ENCODE measurements at regions not wholly inside any gene's neighbourhood (a gene's known extent, or its start where the extent isn't known, plus 50 kb on each side); places are given as distances from the start of the nearest gene placed in this dataset.

DNA sequence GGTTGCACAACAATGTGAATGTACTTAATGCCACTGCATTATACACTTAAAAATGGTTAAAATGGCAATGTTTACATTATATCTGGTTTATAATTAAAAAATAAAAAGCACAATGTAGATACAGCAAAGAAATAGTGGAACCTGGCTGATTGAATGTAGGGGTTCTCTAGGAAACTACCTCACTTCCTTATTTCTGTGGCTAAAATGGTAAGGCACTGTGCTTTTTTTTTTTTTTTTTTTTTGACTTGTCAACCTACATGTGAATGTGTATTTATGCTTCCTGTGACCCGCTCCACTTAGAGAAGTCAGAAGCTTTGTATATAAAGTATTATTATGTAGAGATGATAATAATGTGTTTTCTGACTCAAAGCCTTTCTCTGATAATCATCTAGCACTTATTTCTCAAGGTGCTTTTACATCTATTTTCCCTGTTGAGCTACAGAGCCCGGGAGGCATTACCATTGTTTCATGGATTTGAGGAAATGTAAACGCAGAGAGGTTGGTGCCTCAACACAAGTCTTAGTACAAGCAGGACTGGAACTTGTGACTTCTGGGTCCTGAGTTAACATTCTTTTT is 55.0 kb downstream of the SOX4 start:
- intact Hi-C loops (cut with micrococcal nuclease): no loop called here

DNA sequence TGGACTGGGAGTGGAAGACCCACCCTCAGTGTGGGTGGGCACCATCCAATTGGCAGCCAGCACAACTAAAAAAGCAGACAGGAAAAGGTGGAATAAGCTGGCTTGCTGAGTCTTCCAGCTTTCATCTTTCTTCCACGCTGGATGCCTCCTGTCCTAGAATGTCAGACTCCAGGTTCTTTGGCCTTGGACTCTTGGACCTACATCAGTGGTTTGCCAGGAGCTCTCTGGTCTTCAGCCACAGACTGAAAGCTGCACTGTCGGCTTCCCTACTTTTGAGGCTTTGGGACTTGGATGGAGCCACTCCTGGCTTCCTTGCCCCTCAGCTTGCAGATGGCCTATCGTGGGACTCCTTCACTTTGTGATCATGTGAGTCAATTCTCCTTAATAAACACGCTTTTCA is 59.8 kb downstream of the SOX4 start:
- intact Hi-C loops (cut with micrococcal nuclease): no loop called here

DNA sequence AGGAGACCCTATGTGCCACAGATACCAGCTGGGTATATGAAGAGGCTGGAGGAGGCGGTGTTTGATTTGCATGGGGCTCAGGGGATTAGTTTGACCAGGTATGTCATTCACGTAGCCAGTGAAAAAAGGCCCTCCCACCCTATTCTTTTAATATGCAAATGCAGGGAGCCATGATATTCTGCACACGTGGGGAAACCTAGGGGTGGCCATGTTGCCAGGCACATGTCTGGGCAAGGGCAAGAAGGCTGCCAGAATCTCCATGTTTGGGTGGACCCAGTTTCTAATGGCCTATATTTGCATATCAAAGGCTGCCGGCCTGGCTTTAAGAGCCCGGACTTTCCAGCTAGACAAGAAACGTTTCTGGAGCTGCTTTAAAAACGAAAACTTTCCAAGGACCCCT is 60.4 kb downstream of the SOX4 start:
- intact Hi-C loops (cut with micrococcal nuclease): no loop called here

DNA sequence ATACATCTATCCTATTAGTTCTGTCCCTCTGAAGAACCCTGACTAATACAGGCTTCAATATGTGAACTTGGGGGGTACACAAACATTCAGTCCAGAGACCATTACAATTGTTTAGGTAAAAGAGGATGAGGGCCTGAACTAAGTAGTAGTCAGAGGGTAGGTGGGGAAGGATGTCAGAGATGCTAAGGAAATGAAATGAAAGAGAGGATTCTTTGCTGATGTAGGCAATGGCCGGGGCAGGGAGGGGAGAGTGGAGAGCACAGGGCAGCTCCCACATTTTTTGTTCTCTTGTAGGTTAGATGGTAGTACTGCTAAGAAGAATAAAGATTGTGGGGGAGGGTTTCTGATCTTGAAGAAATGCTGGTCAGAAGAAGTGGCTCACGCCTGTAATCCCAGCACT is 60.8 kb downstream of the SOX4 start:
- intact Hi-C loops (cut with micrococcal nuclease): no loop called here

DNA sequence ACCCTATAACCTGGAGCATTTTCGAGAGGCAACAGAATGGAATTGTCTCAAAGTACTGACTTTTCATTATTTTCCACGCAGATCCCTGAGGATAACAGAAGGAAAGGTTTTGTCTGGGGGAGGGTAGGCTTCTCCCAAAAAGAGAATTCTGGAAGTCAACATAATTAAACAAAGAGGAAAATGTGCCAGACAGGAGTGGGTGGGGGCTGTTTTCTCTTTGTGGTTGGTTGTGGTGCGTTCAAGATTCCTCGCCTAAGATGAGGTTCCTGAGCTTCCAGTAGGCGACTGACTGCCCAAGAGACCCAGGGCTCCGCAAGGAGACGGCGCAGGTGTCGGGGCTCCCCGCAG is 70.4 kb downstream of the SOX4 start:
- intact Hi-C loops (cut with micrococcal nuclease): no loop called here

DNA sequence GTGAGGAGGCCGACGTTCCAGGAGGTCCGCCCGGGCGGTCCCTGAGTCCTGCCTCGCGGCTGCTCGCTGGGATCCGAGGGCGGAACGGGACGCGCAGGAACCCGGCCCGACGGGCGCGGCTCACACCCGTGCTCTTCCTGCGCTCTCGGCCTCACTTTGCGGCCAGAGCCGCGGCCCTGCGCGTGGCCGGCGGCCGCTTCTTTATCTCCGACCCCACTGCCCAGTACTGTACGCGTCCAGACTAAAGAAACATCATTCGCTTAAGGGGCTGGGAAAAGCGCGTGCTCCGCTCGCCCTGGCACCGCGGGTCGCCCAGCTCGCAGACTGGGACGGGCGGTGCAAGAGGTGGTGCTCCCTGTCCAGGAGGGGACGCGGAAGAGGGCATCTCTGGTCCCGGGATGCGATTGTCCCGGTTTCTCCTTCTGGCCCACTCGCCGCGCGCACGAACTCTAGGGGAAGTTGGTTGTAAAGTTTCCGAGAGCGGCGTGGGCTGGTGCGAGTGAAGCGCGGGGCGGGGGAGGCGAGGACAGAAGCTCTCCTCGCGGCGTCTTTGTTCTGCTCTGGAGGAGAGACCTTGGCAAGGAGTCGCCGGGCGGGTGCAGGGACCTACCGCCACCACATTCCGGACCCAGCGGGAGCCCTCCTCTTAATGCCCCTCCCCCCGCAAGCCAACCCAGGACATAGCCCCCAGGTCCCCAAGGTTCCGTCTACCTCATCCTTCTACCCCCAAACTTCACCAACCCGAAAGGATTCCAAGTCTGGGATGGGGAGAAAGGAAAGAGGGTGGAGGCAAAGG is 71.0 kb downstream of the SOX4 start:
- intact Hi-C loops (cut with micrococcal nuclease): no loop called here

DNA sequence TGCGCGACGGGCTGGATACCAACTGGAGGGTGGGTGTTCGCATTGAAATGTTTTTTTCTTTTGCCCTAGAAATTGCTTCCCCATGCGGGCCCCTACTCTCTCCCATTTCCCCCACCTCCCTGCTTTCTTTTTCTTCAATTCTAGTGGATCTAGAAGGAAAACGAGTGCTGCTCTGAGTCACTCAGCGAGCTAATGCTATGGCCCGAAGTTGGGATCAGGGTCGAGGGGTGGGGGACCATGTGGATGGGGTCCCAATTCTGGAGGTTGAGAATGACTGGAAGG is 71.5 kb downstream of the SOX4 start:
- intact Hi-C loops (cut with micrococcal nuclease): no loop called here

DNA sequence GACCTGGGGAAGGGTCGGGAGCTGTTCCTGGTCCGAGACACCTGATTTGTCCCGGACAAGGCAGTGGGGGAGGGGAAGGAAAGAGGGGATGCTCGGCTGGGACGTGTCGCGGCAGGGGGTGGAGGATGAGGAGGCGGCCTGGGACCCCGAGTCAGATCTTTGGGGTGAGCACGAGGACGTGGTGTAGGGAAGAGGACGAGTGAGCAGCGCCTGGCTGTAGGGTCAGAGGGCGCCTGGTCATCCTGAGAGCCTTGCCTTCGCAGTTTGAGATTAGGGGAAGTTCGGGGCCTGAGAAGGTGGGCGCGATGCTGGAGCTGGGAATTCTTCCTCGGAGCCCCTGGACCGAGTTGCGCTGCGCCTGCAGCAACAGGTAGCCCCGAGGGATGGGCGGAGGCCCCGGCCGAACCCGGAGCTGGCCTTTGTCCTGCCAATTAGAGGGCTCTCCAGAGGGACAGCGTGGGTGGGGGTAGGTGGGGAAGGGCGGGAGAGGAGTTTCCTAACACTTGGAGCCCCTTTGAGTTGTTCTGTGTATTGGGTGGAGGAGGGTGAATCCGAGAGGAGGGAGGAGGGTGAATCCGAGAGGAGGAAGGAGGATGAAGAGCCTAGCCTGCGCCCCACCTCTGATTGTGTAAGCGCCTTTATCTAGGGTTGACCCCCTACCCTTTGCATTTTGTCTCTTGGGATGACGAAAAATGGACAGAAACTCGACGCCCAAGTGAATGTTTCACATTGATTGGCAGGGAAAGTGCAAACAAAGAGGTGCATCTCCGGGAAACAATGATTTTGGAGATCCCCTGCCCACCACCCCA is 72.0 kb downstream of the SOX4 start:
- intact Hi-C loops (cut with micrococcal nuclease): loop anchor here (2.0 kb wide), 1 partner anchor 69 kb away; no protein-coding TSS in a partner anchor

DNA sequence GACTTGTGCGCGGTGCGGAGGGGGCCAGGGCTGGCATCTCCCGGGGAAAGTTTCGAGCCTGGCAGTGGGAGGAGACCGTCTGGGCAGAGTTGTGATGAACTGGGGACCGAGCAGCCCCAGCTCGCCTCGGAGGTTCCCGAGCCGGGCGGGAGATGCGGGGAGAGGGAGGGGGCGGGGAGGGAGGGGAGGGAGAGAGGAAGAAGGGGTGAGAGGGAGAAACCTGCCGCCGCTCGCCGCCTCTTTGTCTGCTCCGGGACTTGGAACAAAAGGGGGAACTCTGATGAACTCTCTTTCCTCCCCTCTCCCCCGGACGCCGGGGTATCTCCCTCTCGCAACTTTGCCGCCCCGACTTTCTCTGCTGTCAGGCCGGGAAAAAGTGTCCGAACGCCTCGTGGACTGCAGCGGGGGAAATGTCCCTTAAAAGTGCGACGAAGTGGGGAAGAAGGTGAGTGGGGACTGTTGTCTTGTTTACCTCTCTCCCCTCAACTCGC is 72.7 kb downstream of the SOX4 start:
- intact Hi-C loops (cut with micrococcal nuclease): loop anchor here (2.0 kb wide), 1 partner anchor 69 kb away; no protein-coding TSS in a partner anchor

DNA sequence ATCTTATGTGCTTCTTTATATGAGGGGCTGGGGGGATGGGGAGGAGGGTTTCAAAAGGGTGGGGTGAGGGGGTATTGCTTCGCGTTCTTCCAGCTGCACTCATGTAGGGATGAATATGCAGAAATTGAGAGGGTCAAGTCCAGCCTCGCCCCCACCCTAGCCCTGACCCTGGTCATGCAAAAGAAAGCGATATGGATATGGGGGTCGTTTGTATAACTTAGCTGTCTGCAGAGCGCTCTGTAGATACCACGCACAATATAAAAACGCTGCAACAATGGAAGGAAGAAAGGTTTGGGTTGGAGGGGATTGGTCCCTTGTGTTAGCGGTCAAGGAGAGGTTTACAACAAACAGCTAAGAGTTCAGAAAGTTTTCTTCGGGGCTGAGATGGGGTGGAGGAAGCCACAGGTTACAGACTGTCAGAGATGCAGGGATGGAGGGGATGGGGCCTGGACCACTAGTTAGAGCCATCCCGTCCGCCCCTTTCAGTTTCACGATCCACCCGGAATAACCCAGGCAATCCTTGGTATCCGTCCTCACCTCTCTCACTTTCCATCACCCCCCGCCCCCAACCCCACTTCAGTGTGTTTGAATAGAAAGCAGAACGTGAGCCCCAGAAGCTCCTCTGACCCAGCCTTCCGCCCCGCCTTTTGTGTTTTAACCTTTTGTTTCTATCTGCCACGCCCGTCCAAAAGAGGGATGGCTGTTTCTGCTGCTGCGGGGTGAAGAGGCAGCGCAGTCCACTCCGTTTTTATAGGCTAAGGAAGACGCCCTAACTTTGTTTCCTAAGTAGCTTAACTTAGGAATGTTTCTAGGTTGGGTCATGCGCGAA is 73.5 kb downstream of the SOX4 start:
- intact Hi-C loops (cut with micrococcal nuclease): loop anchor here (2.0 kb wide), 1 partner anchor 70 kb away; no protein-coding TSS in a partner anchor

DNA sequence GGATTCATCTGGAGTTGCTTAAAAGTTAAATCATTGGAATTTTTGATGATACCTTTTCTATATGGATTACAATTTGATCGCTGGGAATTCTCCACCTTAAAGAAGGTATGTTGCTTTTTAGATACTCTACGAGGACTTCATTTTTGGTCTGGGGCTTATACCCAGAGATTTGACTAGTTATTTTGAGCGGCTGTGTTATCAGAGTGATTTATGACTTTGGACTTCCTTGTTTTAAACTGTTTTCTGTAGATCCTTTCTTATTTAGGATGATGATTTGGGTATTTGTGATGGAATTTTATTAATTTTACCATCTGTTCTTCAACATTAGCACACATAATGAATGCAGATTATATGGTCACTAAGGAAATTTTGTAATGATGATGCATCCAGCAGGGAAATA is 75.2 kb downstream of the SOX4 start:
- intact Hi-C loops (cut with micrococcal nuclease): no loop called here

DNA sequence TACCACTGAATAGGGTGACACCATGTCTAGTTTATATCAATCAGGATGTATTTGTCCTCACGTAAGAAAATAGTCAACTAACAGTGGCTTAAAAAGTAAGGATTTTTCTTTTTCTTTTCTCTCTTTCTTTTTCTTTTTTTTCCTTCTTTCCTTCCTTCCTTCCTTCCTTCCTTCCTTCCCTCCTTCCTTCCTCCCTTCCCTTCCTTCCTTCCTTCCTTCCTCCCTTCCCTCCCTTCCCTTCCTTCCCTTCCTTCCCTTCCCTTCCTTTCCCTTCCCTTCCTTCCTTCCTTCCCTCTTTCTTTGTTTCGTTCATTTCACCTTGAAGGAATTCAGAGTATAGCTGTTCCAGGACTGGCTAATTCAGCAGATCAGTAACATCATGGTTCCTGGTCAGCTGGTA is 83.2 kb downstream of the SOX4 start:
- intact Hi-C loops (cut with micrococcal nuclease): no loop called here

DNA sequence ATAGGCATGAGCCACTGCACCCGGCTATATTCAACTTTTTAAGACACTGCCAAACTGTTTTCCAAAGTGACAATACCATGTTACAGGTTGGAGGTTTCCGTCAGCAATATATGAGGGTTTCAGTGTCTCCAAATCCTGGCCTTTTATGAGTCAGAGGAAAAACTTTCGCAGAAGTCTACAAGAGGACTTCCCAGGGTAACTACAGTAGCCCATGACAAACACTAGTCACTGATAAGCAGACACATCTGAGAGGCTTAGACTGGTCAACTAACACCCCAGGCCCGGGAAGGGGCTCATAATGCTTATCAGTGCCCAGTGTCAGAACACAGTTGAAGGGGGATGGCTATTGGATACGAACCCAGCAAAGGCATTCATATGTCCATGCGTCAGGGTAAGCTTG is 85.4 kb downstream of the SOX4 start:
- intact Hi-C loops (cut with micrococcal nuclease): no loop called here

DNA sequence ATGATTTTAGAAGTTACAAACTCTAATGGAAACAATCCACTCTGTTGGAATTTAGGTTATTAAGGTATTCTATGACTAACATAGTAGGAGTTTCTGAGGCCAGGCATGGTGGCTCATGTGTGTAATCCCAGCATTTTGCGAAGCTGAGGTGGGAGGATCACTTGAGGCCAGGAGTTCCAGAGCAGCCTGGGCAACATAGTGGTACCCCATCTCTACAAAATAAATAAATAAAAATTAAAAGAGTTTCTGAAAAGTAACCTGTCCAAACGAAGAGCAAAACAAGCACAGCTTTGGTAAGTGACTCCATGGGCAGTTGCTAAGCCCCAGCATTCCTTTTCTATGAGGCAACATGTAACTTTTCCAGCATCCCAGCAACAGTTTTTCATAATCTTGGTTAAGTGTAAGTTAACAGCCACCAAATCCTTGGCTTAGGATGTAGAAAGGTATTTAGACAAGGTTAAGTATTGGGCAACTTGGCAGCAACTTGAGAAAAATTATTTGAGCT is 86.3 kb downstream of the SOX4 start:
- intact Hi-C loops (cut with micrococcal nuclease): no loop called here

DNA sequence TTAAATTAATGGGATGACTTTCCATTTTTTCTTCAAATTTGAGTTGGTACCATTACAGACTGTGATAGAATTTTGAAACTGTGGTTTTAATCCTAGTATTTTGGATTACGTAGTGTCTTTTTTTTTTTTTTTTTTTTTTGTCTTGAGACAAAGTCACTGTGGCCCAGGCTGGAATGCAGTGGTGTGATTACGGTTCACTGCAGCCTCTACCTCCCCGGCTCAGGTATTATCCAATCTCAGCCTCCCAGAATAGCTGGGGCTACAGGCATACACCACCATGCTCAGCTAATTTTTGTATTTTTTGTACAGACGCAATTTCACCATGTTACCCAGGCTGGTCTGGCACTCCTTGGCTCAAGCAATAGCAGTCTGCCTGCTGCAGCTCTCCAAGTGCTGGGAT is 87.1 kb downstream of the SOX4 start:
- intact Hi-C loops (cut with micrococcal nuclease): no loop called here

DNA sequence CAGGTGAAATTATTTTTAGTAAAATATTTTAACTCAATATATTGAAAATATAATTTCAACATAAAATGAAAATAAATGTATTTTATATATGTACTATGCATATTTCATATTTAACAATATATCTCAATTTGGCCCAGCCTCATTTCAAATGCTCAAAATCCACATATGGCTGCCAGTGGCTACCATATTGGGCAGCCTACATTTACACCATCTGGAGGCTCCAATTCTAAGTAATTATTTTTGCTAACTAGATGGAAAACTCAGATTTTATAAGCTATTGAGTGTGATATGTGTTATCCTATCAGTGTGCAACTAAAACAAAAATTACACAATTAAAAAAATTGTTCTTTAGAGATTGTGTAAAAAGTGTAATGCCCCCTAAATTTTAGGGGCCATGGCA is 96.9 kb downstream of the SOX4 start:
- intact Hi-C loops (cut with micrococcal nuclease): no loop called here

DNA sequence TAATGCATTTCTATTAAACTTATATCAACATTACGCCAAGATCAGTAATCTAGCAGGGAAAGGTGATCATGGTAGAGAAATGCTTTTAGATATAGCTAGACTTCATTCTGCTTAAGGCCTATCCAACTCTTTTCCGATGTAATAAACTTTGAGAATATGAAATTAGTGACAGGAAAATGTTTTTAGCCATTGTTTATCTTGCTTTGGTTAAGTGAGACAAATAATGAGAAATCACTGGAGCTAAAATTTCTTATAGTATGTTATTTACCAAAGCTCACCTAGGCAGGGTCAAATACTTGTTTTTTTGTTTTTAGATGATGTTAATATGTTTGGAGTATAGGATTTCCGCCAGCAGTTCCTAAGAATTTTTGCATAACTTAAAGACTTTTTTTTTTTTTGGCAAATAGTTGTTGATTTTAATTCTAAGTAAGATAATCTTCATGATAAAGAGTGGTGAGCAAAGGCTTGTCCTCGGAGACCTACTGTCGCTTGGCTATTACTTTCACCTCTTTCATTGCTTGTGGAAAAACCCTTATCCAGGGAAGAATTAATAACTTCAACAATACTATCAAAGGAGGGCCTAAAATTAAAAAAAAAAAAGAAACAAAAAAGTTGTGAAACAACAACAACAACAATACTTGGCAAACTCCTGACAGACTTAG is 98.3 kb downstream of the SOX4 start:
- intact Hi-C loops (cut with micrococcal nuclease): no loop called here

DNA sequence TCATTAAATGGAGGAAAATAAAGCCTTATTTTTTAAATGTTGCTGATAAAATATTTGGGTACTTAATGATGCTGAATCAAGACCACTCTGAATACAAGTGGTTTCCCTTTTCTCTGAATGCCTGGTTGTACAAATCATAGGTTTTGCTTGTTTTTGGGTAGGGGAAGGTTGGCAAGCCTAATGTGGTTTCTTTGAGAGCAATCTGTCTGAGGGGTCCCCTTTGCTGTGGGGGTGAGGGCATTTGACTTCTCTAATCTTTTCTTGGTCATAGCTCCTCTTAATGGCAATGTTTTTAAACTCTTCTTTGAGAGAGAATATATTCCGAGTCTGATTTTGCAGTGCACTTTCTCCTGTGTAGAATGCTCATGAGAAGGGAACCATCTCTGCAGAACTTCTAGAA is 99.2 kb downstream of the SOX4 start:
- intact Hi-C loops (cut with micrococcal nuclease): no loop called here

DNA sequence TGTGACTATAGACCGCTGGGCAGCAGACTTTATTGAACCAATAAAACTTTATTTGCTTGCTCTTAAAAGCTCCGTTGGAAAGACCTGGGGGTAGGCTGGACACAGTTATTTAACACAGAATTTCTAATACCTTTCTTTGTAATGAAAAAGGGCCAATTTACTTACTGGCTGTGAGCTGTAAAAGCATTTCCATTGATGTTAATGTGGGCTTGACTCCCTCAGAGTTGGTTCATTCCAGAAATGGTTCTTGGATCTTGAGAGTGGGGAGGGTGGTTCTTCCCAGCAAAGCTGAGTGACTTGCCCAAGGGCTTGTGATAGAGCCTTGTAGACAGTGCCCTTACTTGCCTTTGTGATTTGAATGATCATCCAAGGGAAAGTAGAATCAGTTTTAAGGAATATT is 100.6 kb downstream of the SOX4 start:
- intact Hi-C loops (cut with micrococcal nuclease): no loop called here

DNA sequence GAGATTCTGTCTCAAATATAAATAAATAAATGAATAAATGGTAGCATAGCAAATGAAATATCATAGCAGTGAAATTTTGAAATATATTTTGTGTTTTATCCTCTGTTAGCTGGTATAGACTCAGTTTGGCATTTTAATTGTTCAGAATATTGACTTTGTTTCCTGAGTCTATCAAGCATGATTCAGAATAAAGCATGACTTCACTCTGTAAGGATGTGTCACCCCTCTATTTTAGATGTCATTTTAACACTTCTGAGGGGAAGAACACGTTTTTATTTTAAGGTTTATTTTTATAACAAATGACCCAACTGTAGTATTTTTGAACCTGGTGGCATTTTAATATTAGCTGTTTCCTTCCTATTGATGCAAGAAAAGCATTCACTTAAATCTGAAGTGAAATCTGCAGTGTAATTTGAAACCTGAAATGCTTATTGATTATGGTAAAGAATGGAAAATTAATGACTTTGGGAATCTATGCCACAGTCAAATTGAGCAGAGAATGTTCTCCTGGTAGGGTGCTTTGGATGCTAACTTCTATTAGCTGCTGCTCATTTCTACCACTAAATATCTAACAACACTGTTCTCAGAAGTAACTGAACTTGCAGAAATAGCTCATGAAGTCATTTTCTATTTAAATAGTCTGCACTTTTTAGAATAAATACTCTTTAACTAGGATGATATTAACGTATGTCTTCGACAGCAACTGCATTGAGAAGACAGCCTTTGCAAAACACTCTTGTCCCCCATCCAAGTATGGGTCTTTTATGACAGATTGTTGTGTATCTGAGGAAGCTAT is 114.2 kb downstream of the SOX4 start:
- intact Hi-C loops (cut with micrococcal nuclease): no loop called here
